ENCODE measurements at regions not wholly inside any gene's neighbourhood (a gene's known extent, or its start where the extent isn't known, plus 50 kb on each side); places are given as distances from the start of the nearest gene placed in this dataset.

- TF ChIP-seq, protein P1, sequence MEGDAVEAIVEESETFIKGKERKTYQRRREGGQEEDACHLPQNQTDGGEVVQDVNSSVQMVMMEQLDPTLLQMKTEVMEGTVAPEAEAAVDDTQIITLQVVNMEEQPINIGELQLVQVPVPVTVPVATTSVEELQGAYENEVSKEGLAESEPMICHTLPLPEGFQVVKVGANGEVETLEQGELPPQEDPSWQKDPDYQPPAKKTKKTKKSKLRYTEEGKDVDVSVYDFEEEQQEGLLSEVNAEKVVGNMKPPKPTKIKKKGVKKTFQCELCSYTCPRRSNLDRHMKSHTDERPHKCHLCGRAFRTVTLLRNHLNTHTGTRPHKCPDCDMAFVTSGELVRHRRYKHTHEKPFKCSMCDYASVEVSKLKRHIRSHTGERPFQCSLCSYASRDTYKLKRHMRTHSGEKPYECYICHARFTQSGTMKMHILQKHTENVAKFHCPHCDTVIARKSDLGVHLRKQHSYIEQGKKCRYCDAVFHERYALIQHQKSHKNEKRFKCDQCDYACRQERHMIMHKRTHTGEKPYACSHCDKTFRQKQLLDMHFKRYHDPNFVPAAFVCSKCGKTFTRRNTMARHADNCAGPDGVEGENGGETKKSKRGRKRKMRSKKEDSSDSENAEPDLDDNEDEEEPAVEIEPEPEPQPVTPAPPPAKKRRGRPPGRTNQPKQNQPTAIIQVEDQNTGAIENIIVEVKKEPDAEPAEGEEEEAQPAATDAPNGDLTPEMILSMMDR (IDR thresholded peaks at IDR 0.05) = no peak
- intact Hi-C loops (cut with DNase I) = no loop called here
- Histone ChIP-seq H3K4me3 (no peak overlapping the region), H3K27ac (no peak overlapping the region), H3K27me3 (no peaks in the 10 kb centered on the region), H3K4me1 (peaks cover 0 to 7% of the 10 kb centered on the region in 2 donors), H3K36me3 (no peaks in the 10 kb centered on the region), H3K9me3 (no peaks in the 10 kb centered on the region)
- no peak for DNase-seq (ENCODE audit: low spot score in 2 of 2)
These were observed 371.3 kb downstream of the SLC4A3 start for GRCh38 chr2:219998714-219999227.

GRCh38 chr2:220000080-220000479, 372.6 kb downstream of the SLC4A3 start:
- H3K4me1 ChIP-seq = peaks cover 0 to 7% of the 10 kb centered on the region in 2 donors
- H3K27ac ChIP-seq = no peak overlapping the region
- TF ChIP-seq, protein P1 (IDR thresholded peaks at IDR 0.05) = no peak
- H3K36me3 ChIP-seq = no peaks in the 10 kb centered on the region
- intact Hi-C loops (cut with DNase I) = no loop called here
- H3K4me3 ChIP-seq = no peak overlapping the region
- no peak for DNase-seq (ENCODE audit: low spot score in 2 of 2)
- H3K27me3 ChIP-seq = no peaks in the 10 kb centered on the region
- no peaks in the 10 kb centered on the region for H3K9me3 ChIP-seq

GRCh38 chr2:220000586-220000985, 373.2 kb downstream of the SLC4A3 start:
- Histone ChIP-seq H3K4me3 (no peak overlapping the region), H3K4me1 (peaks cover 0 to 7% of the 10 kb centered on the region in 2 donors), H3K27me3 (no peaks in the 10 kb centered on the region), H3K36me3 (no peaks in the 10 kb centered on the region), H3K9me3 (no peaks in the 10 kb centered on the region), H3K27ac (no peak overlapping the region)
- TF ChIP-seq, protein P1 (IDR thresholded peaks at IDR 0.05) = no peak
- no peak for DNase-seq (ENCODE audit: low spot score in 2 of 2)
- intact Hi-C loops (cut with DNase I) = no loop called here

DNA sequence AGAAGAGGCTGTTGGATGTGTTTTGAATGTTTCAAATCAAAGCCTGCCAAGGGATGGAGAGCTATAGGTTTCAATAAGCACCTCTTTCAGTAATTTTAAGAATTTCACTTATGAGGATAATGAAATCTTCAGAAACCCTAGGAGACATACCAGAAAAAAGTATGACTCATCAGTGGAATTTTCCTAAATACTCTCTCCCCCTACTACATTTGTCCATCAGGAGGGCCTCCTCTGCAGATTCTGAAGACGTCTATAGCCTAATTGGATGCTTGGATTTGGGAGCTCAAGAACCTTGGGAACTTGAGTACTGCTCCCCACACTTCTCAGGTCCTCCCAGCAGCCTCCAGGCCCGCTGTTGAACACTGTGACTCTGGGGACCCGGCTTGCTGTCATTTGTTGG, 374.3 kb downstream of the SLC4A3 start:
- Histone ChIP-seq H3K27me3 (no peaks in the 10 kb centered on the region), H3K9me3 (no peaks in the 10 kb centered on the region), H3K36me3 (no peaks in the 10 kb centered on the region), H3K27ac (no peak overlapping the region), H3K4me3 (no peak overlapping the region), H3K4me1 (peaks cover 0 to 7% of the 10 kb centered on the region in 2 donors)
- TF ChIP-seq, protein P1 (IDR thresholded peaks at IDR 0.05) = no peak
- intact Hi-C loops (cut with DNase I) = no loop called here
- DNase-seq (ENCODE audit: low spot score in 2 of 2) = no peak

DNA sequence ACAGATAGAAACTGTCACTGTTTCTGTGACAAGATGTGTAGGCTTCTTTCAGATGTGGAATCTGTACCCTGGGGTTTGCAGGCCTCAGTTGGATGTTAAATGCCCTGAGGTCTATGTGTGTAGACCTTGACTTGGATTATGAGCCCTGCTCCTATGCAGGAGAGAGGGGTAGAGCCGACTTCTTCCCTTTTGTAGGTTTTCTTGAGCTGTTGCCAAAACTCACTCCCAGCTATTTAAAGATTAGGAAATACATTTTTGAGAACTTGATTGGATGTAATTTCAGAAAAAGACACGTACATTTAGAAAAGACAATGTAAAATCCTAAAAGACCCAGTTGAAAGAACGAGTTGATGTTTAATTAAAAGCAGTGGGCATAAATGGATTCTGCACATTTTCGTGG, 374.8 kb downstream of the SLC4A3 start:
- H3K27me3 ChIP-seq = no peaks in the 10 kb centered on the region
- no peak overlapping the region for H3K4me3 ChIP-seq
- TF ChIP-seq, protein P1 (IDR thresholded peaks at IDR 0.05) = no peak
- H3K27ac ChIP-seq = no peak overlapping the region
- H3K36me3 ChIP-seq = no peaks in the 10 kb centered on the region
- no peak for DNase-seq (ENCODE audit: low spot score in 2 of 2)
- intact Hi-C loops (cut with DNase I) = no loop called here
- H3K9me3 ChIP-seq = no peaks in the 10 kb centered on the region
- H3K4me1 ChIP-seq = peaks cover 0 to 7% of the 10 kb centered on the region in 2 donors

GRCh38 chr2:220002699-220003098, 375.3 kb downstream of the SLC4A3 start:
- no peak for DNase-seq (ENCODE audit: low spot score in 2 of 2)
- peaks cover 0 to 7% of the 10 kb centered on the region in 2 donors for H3K4me1 ChIP-seq
- H3K9me3 ChIP-seq = no peaks in the 10 kb centered on the region
- intact Hi-C loops (cut with DNase I) = no loop called here
- no peaks in the 10 kb centered on the region for H3K27me3 ChIP-seq
- H3K27ac ChIP-seq = no peak overlapping the region
- no peak overlapping the region for H3K4me3 ChIP-seq
- no peaks in the 10 kb centered on the region for H3K36me3 ChIP-seq
- TF ChIP-seq, protein P1 (IDR thresholded peaks at IDR 0.05) = no peak

Measured in ascending aorta (tissue), 2 donors.